ENCODE measurements at regions not wholly inside any gene's neighbourhood (a gene's known extent, or its start where the extent isn't known, plus 50 kb on each side); places are given as distances from the start of the nearest gene placed in this dataset.

DNA sequence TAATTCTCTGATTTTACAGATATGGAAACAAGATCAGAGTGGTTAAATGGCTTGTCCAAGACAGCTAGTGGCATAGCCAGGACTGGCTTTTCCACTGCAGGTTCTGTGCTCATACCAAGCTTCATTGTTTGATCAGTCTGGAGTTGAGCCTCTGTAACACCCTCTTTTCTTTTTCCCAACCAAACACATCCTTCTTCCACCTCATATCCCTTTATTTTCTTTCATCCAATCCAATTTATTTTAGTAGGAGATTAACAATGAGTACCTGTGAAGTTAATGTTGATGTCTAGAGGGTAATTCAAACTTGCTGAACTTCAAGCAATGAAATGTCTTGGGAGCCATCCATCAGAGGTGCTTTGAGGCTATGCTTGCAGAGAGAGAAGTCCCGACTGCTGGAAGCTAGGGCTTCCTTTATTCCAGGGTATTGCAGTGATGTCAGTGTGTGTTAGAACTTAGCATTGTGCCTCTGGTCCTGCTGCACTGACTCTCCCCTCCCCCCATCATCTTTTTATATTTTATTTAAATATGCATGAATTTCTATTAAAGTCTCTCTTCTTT lies 452.1 kb upstream of the PDE3A start:
- TF ChIP-seq EZH2 (IDR thresholded peaks at IDR 0.05) (no peak), POLR2AphosphoS5 (IDR thresholded peaks at IDR 0.05; ENCODE audit: borderline replicate concordance, low read depth, low read length) (no peak)
